Endothelial cell of umbilical vein (primary cell): ENCODE measurements at regions not wholly inside any gene's neighbourhood (a gene's known extent, or its start where the extent isn't known, plus 50 kb on each side); places are given as distances from the start of the nearest gene placed in this dataset.
"Not testable (repeated sequence)": the region's sequence is repeated elsewhere in the genome, so short reads cannot be mapped to it uniquely, and the experiment has no call there.

Source experiments
- BruUV-seq: library from RNA; stranded (reverse); fragments of 400-500 nt; replicated peaks from 2 replicates; lab custom pipeline; 2021; lab: Mats Ljungman, UMichigan
- CTCF ChIA-PET: fragments of 300-600, 350-600 bp; sonication (Branson Sonifier 250); formaldehyde crosslinking; loops from one replicate; lab custom pipeline; 2021; ENCODE audit warnings: antibody characterized with exemption, inconsistent platforms; lab: Charles Lee
- POLR2A ChIA-PET: fragments of 300-600, 350-600 bp; sonication (Branson Sonifier 250); formaldehyde crosslinking; loops from one replicate; lab custom pipeline; 2021; ENCODE audit warnings: antibody characterized with exemption, inconsistent platforms; lab: Charles Lee
- DNase-seq: peaks from one replicate; pipeline ENCODE4 v3.0.0-alpha.2; 2011; ENCODE audit warnings: low read depth, low spot score
- FAIRE-seq: peaks from 2 replicates; lab custom pipeline; 2011; peaks lifted over from hg19 to GRCh38; lab: Jason Lieb, UNC
- H2AFZ ChIP-seq: 2 replicates; pipeline ENCODE4 v1.6.0; 2012; ENCODE audit warnings: low read depth, low read length, control low read depth, inconsistent platforms
- H3K27ac ChIP-seq: 2 replicates; pipeline ENCODE4 v1.5.1; 2011; ENCODE audit warnings: low read depth, mild to moderate bottlenecking, control low read depth, low read length, moderate library complexity; ENCODE audit not compliant: insufficient read depth
- H3K27me3 ChIP-seq, 2 experiments: 2 replicates each; pipeline versions ENCODE4 v1.6.0 to v1.6.1; 2011; ENCODE audit warnings: low read length in 2 of 2, mixed read lengths in 1 of 2; ENCODE audit not compliant: control insufficient read depth in 2 of 2, insufficient read depth in 2 of 2
- H3K36me3 ChIP-seq, 2 experiments: 2 replicates in 1 of 2; 3 replicates in 1 of 2; pipeline ENCODE4 v1.5.1; 2011; ENCODE audit warnings: low read length in 2 of 2, mild to moderate bottlenecking in 1 of 2, moderate library complexity in 1 of 2; ENCODE audit not compliant: control insufficient read depth in 2 of 2, insufficient read depth in 2 of 2; ENCODE audit errors: extremely low read depth in 1 of 2
- H3K4me1 ChIP-seq: 3 replicates; pipeline ENCODE4 v1.5.1; 2011; ENCODE audit warnings: mild to moderate bottlenecking, low read length; ENCODE audit not compliant: control insufficient read depth, insufficient read depth; ENCODE audit errors: extremely low read depth
- H3K4me2 ChIP-seq: 2 replicates; pipeline ENCODE4 v1.6.1; 2011; ENCODE audit warnings: low read length, control low read depth, mixed read lengths; ENCODE audit not compliant: insufficient read depth
- H3K4me3 ChIP-seq, 3 experiments: fragments of 200-600 bp in 1 of 3; sonication (generic), shearing (Covaris generic) in 1 of 3; replicated peaks in 1 of 3; 2 replicates each; pipeline ENCODE4 v1.5.1; 2011 to 2016; ENCODE audit warnings: control low read depth in 3 of 3, low read length in 3 of 3, mild to moderate bottlenecking in 2 of 3, inconsistent platforms in 1 of 3, low read depth in 1 of 3, moderate library complexity in 1 of 3; ENCODE audit not compliant: insufficient read depth in 1 of 3
- H3K79me2 ChIP-seq: 2 replicates; pipeline ENCODE4 v1.6.0; 2012; ENCODE audit warnings: low read length, inconsistent platforms; ENCODE audit not compliant: control insufficient read depth, insufficient read depth
- H3K9ac ChIP-seq: replicated peaks from 2 replicates; pipeline ENCODE3; 2011; ENCODE audit warnings: low read length, control low read depth; ENCODE audit not compliant: insufficient read depth; ENCODE audit errors: extremely low read depth
- H3K9me1 ChIP-seq: replicated peaks from 3 replicates; pipeline ENCODE4 v1.6.0; 2011; ENCODE audit warnings: mild to moderate bottlenecking, low read length; ENCODE audit not compliant: control insufficient read depth, insufficient read depth; ENCODE audit errors: extremely low read depth
- H3K9me3 ChIP-seq: replicated peaks from 2 replicates; pipeline ENCODE4 v1.5.1; 2012; ENCODE audit warnings: low read length, inconsistent platforms; ENCODE audit not compliant: control insufficient read depth, insufficient read depth
- H4K20me1 ChIP-seq: replicated peaks from 2 replicates; pipeline ENCODE3; 2011; ENCODE audit warnings: mild to moderate bottlenecking, low read length; ENCODE audit not compliant: control insufficient read depth, insufficient read depth; ENCODE audit errors: extremely low read depth
- EZH2 ChIP-seq: IDR thresholded peaks from 2 replicates; pipeline ENCODE4 v1.6.1; 2012; ENCODE audit warnings: borderline replicate concordance, low read depth, mild to moderate bottlenecking, moderate library complexity, low read length, inconsistent platforms; ENCODE audit not compliant: severe bottlenecking
- FOS ChIP-seq: IDR thresholded peaks from 2 replicates; pipeline ENCODE4 v1.6.1; 2011; ENCODE audit warnings: mild to moderate bottlenecking, low read length, moderate library complexity, borderline replicate concordance; ENCODE audit not compliant: insufficient read depth
- GATA2 ChIP-seq: IDR thresholded peaks from 2 replicates; pipeline ENCODE4 v1.7.0; 2011; ENCODE audit warnings: low read depth, mild to moderate bottlenecking, moderate library complexity, mixed read lengths, low read length; ENCODE audit not compliant: insufficient read length, insufficient read depth
- JUN ChIP-seq: IDR thresholded peaks from 2 replicates; pipeline ENCODE4 v1.6.1; 2011; ENCODE audit warnings: borderline replicate concordance, low read depth; ENCODE audit not compliant: insufficient read length, insufficient read depth
- MYC ChIP-seq: IDR thresholded peaks from one replicate; pipeline ENCODE4 v1.6.1; 2011; ENCODE audit warnings: mild to moderate bottlenecking, low read depth, low read length
- POLR2A ChIP-seq: IDR thresholded peaks from 2 replicates; pipeline ENCODE4 v1.6.1; 2012; ENCODE audit warnings: low read depth, mild to moderate bottlenecking, control low read depth, low read length
- POLR2AphosphoS5 ChIP-seq: IDR thresholded peaks from 2 replicates; pipeline ENCODE4 v1.6.1; 2012; ENCODE audit warnings: low read depth, mild to moderate bottlenecking, control low read depth, low read length, moderate library complexity; ENCODE audit not compliant: insufficient read depth
- dilution Hi-C: fragments of 300-500 bp; cut with MboI; formaldehyde crosslinking; loops from one replicate; pipeline ENCODE4 v1.15.0; 2019; ENCODE audit warnings: low sequenced_read_pairs; ENCODE audit not compliant: extremely low pct_ligation_motif_present
- intact Hi-C: fragments of 100-400 bp; cut with micrococcal nuclease; formaldehyde crosslinking; loops from one replicate; pipeline ENCODE4 v1.10.0; 2022
- TF ChIP-seq, protein P1 (sequence below): IDR thresholded peaks from 2 replicates; pipeline ENCODE4 v1.6.1; 2011; ENCODE audit not compliant: insufficient read depth, insufficient read length
- TF ChIP-seq, protein P2 (sequence below), 2 donors: IDR thresholded peaks; 1 replicate in 1 of 2; 2 replicates in 1 of 2; pipeline ENCODE4 v1.5.1; 2011; ENCODE audit warnings: low read length in 2 of 2, mild to moderate bottlenecking in 2 of 2, moderate library complexity in 2 of 2, control low read depth in 1 of 2, inconsistent platforms in 1 of 2, low read depth in 1 of 2; ENCODE audit not compliant: insufficient read depth in 1 of 2; ENCODE audit errors: extremely low read depth in 1 of 2

DNA sequence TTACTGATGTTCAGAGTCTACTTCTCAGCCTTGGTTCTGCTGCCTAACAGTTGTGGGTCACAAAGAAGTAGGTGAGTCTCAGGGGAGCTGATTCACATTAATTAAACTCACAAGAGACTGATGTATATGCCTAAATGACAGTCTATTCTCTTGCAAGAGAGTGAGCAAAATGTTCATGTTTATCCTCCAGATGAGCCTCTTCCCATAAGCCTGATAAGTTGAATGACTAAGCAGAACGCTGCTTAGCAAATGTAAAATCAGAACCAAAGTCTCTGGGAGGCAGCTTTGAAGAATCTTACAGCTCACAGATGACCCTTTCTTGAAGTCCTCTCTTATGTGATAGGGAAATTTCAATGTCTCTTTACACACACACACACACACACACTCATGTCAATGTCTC lies 1092.2 kb downstream of the TYW1 start:
- FAIRE-seq, result no peak

DNA sequence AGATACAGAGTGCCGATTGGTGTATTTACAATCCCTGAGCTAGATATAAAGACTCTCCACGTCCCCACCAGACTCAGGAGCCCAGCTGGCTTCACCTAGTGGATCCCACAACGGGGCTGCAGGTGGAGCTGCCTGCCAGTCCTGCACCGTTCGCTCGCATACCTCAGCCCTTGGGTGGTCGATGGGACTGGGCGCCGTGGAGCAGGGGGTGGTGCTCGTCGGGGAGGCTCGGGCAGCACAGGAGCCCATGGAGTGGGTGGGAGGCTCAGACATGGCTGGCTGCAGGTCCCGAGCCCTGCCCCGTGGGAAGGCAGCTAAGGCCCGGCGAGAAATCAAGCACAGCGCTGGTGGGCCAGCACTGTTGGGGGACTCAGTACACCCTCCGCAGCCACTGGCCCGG lies 1093.6 kb downstream of the TYW1 start:
- H2AFZ ChIP-seq, H3K9ac ChIP-seq, FAIRE-seq, H3K4me2 ChIP-seq, H3K9me1 ChIP-seq, H3K36me3 ChIP-seq, BruUV-seq, H3K79me2 ChIP-seq, H3K4me3 ChIP-seq, CTCF ChIA-PET, H3K27me3 ChIP-seq, H3K4me1 ChIP-seq, H3K27ac ChIP-seq, intact Hi-C loops, H4K20me1 ChIP-seq, DNase-seq, H3K9me3 ChIP-seq, POLR2A ChIA-PET, dilution Hi-C loops: not testable (repeated sequence)

More for the DNA sequence above, 1092.2 kb downstream of the TYW1 start:
- no peak overlapping the region for H3K27ac ChIP-seq
- intact Hi-C loops (no loop called here), dilution Hi-C loops (no loop called here)
- no peak overlapping the region for H3K4me2 ChIP-seq
- ChIA-PET POLR2A (no interaction called here), CTCF (no interaction called here)
- TF ChIP-seq MYC, result no peak
- no peaks in the 10 kb centered on the region for H3K9me3 ChIP-seq
- no peaks in the 10 kb centered on the region for H3K4me1 ChIP-seq
- H3K79me2 ChIP-seq, result no peaks in the 10 kb centered on the region
- BruUV-seq, result no TSS peak
- H3K36me3 ChIP-seq, result no peaks in the 10 kb centered on the region
- H3K9me1 ChIP-seq, result no peaks in the 10 kb centered on the region
- no peaks in the 10 kb centered on the region for H3K27me3 ChIP-seq
- no peaks in the 10 kb centered on the region for H4K20me1 ChIP-seq
- no peak overlapping the region for H2AFZ ChIP-seq
- no peak overlapping the region for H3K9ac ChIP-seq
- DNase-seq, result no peak
- H3K4me3 ChIP-seq, result no peak overlapping the region

DNA sequence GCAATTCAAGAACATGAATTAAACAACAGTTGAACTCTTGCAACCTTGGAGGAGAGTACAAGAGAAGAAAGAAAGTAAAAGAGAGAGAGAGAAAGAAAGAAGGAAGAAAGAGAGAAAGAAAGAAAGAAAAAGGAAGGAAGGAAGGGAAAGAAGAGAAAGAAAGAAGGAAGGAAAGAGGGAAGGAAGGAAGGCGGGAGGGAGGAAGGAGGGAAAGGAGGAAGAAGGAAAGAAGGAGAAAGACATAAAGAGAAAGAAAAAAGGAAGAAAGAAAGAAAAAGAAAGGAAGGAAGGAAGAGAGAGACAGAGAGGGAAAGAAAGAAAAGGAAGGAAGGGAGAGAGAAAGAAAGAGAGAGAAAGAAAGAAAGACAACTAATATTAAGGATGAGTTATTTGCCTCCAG lies 1106.7 kb downstream of the TYW1 start:
- H3K4me1 ChIP-seq, result no peaks in the 10 kb centered on the region
- DNase-seq, result no peak
- H3K27me3 ChIP-seq, result no peaks in the 10 kb centered on the region
- ChIA-PET CTCF (no interaction called here), POLR2A (no interaction called here)
- dilution Hi-C loops (no loop called here), intact Hi-C loops (no loop called here)
- no peak overlapping the region for H3K4me3 ChIP-seq
- H4K20me1 ChIP-seq, result no peaks in the 10 kb centered on the region
- no peak overlapping the region for H2AFZ ChIP-seq
- H3K79me2 ChIP-seq, result no peaks in the 10 kb centered on the region
- BruUV-seq, result no TSS peak
- TF ChIP-seq POLR2A (no peak), MYC (no peak), GATA2 (no peak), POLR2AphosphoS5 (no peak), FOS (no peak), EZH2 (no peak), JUN (no peak)
- TF ChIP-seq, protein P1, sequence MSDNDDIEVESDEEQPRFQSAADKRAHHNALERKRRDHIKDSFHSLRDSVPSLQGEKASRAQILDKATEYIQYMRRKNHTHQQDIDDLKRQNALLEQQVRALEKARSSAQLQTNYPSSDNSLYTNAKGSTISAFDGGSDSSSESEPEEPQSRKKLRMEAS, result no peak
- TF ChIP-seq, protein P2, sequence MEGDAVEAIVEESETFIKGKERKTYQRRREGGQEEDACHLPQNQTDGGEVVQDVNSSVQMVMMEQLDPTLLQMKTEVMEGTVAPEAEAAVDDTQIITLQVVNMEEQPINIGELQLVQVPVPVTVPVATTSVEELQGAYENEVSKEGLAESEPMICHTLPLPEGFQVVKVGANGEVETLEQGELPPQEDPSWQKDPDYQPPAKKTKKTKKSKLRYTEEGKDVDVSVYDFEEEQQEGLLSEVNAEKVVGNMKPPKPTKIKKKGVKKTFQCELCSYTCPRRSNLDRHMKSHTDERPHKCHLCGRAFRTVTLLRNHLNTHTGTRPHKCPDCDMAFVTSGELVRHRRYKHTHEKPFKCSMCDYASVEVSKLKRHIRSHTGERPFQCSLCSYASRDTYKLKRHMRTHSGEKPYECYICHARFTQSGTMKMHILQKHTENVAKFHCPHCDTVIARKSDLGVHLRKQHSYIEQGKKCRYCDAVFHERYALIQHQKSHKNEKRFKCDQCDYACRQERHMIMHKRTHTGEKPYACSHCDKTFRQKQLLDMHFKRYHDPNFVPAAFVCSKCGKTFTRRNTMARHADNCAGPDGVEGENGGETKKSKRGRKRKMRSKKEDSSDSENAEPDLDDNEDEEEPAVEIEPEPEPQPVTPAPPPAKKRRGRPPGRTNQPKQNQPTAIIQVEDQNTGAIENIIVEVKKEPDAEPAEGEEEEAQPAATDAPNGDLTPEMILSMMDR (IDR thresholded peaks at IDR 0.05; ENCODE audit: extremely low read depth in 1 of 2, insufficient read depth in 1 of 2, low read depth in 1 of 2, low read length in 2 of 2), result no peak
- peaks cover 3% of the 10 kb centered on the region for H3K9me3 ChIP-seq
- no peak overlapping the region for H3K4me2 ChIP-seq
- no peaks in the 10 kb centered on the region for H3K9me1 ChIP-seq
- no peaks in the 10 kb centered on the region for H3K36me3 ChIP-seq
- H3K9ac ChIP-seq, result no peak overlapping the region
- H3K27ac ChIP-seq, result no peak overlapping the region
- FAIRE-seq, result no peak
